NT2/D1 (cell line): ENCODE measurements at regions not wholly inside any gene's neighbourhood (a gene's known extent, or its start where the extent isn't known, plus 50 kb on each side); places are given as distances from the start of the nearest gene placed in this dataset.

Source experiments
- DNase-seq: peaks from one replicate; pipeline ENCODE4 v3.0.0-alpha.2; 2011; ENCODE audit warnings: low read depth, low spot score
- H3K27me3 ChIP-seq: 2 replicates; pipeline ENCODE4 v1.6.0; 2011; ENCODE audit warnings: mild to moderate bottlenecking; ENCODE audit not compliant: insufficient read length, insufficient read depth
- H3K36me3 ChIP-seq: 2 replicates; pipeline ENCODE4 v1.6.1; 2011; ENCODE audit warnings: mild to moderate bottlenecking, low read length, mixed read lengths; ENCODE audit not compliant: insufficient read depth, insufficient read length
- H3K4me1 ChIP-seq: 2 replicates; pipeline ENCODE4 v1.5.1; 2011; ENCODE audit not compliant: insufficient read depth, insufficient read length
- H3K4me3 ChIP-seq: 2 replicates; pipeline ENCODE4 v1.5.1; 2011; ENCODE audit warnings: low read depth; ENCODE audit not compliant: insufficient read length
- H3K9ac ChIP-seq: 2 replicates; pipeline ENCODE4 v1.6.0; 2011; ENCODE audit warnings: low read depth; ENCODE audit not compliant: insufficient read length
- H3K9me3 ChIP-seq: 2 replicates; pipeline ENCODE4 v1.5.1; 2011; ENCODE audit warnings: mild to moderate bottlenecking, low read length; ENCODE audit not compliant: insufficient read depth
- SUZ12 ChIP-seq: IDR thresholded peaks from 2 replicates; pipeline ENCODE4 v1.6.1; 2011; ENCODE audit not compliant: insufficient read length, insufficient read depth; ENCODE audit errors: extremely low read depth
- YY1 ChIP-seq: IDR thresholded peaks from 2 replicates; pipeline ENCODE4 v1.6.1; 2011; ENCODE audit not compliant: insufficient read length, insufficient read depth
- ZNF274 ChIP-seq: IDR thresholded peaks from 2 replicates; pipeline ENCODE4 v1.6.1; 2011; ENCODE audit warnings: mild to moderate bottlenecking, low read depth, low read length

GRCh38 chr5:173798127-173798810 lies 89.9 kb upstream of the CPEB4 start:
- TF ChIP-seq SUZ12 (no peak), YY1 (no peak), ZNF274 (no peak)
- Histone ChIP-seq H3K4me1 (peaks cover 3% of the 10 kb centered on the region), H3K9ac (no peak overlapping the region), H3K27me3 (peaks cover 2% of the 10 kb centered on the region), H3K36me3 (no peaks in the 10 kb centered on the region), H3K4me3 (no peak overlapping the region), H3K9me3 (no peaks in the 10 kb centered on the region)
- no peak for DNase-seq

- H3K36me3 ChIP-seq, result no peaks in the 10 kb centered on the region
- no peak overlapping the region for H3K4me3 ChIP-seq
- DNase-seq, result no peak
- H3K4me1 ChIP-seq, result peaks cover 3% of the 10 kb centered on the region
- peaks cover 5% of the 10 kb centered on the region; the same call in 1 of the 2 replicates for H3K9me3 ChIP-seq
- H3K9ac ChIP-seq, result no peak overlapping the region
- peaks cover 2% of the 10 kb centered on the region for H3K27me3 ChIP-seq
- TF ChIP-seq SUZ12, result no peak
Measured at GRCh38 chr5:173800340-173800739, 87.8 kb upstream of the CPEB4 start.

GRCh38 chr5:173801006-173801405 lies 87.1 kb upstream of the CPEB4 start:
- H3K9me3 ChIP-seq, result peaks cover 5% of the 10 kb centered on the region; the same call in 1 of the 2 replicates
- peaks cover 3% of the 10 kb centered on the region for H3K4me1 ChIP-seq
- peaks cover 2% of the 10 kb centered on the region for H3K27me3 ChIP-seq
- H3K4me3 ChIP-seq, result no peak overlapping the region
- H3K36me3 ChIP-seq, result no peaks in the 10 kb centered on the region
- TF ChIP-seq SUZ12 (no peak), ZNF274 (no peak), YY1 (no peak)
- H3K9ac ChIP-seq, result no peak overlapping the region
- no peak for DNase-seq

- Histone ChIP-seq H3K27me3 (peaks cover 2% of the 10 kb centered on the region), H3K4me1 (peaks cover 3% of the 10 kb centered on the region), H3K4me3 (no peak overlapping the region), H3K9ac (no peak overlapping the region), H3K36me3 (no peaks in the 10 kb centered on the region), H3K9me3 (peaks cover 5% of the 10 kb centered on the region; the same call in 1 of the 2 replicates)
- TF ChIP-seq SUZ12, result no peak
- no peak for TF ChIP-seq ZNF274
- no peak for DNase-seq
Measured at GRCh38 chr5:173802670-173803165, 85.4 kb upstream of the CPEB4 start.

GRCh38 chr5:173804579-173804978 lies 83.6 kb upstream of the CPEB4 start:
- TF ChIP-seq SUZ12 (no peak), ZNF274 (no peak), YY1 (no peak)
- H3K9ac ChIP-seq, result no peak overlapping the region

GRCh38 chr5:173806270-173807035 lies 81.7 kb upstream of the CPEB4 start:
- H3K36me3 ChIP-seq, result no peaks in the 10 kb centered on the region
- TF ChIP-seq SUZ12 (no peak), YY1 (no peak), ZNF274 (no peak)
- H3K27me3 ChIP-seq, result no peaks in the 10 kb centered on the region
- H3K9ac ChIP-seq, result no peak overlapping the region
- no peak for DNase-seq
- no peak overlapping the region for H3K4me3 ChIP-seq
- H3K4me1 ChIP-seq, result no peaks in the 10 kb centered on the region
- peaks cover 5% of the 10 kb centered on the region; the same call in 1 of the 2 replicates for H3K9me3 ChIP-seq

More at GRCh38 chr5:173804579-173804978, 83.6 kb upstream of the CPEB4 start:
- Histone ChIP-seq H3K27me3 (no peaks in the 10 kb centered on the region), H3K9me3 (peaks cover 5% of the 10 kb centered on the region; the same call in 1 of the 2 replicates), H3K4me1 (no peaks in the 10 kb centered on the region), H3K36me3 (no peaks in the 10 kb centered on the region), H3K4me3 (no peak overlapping the region)
- DNase-seq, result no peak

GRCh38 chr5:173807181-173807655 lies 80.9 kb upstream of the CPEB4 start:
- no peak overlapping the region for H3K9ac ChIP-seq
- H3K36me3 ChIP-seq, result no peaks in the 10 kb centered on the region
- H3K9me3 ChIP-seq, result peaks cover 5% of the 10 kb centered on the region; the same call in 1 of the 2 replicates
- no peaks in the 10 kb centered on the region for H3K27me3 ChIP-seq
- no peak overlapping the region for H3K4me3 ChIP-seq
- H3K4me1 ChIP-seq, result no peaks in the 10 kb centered on the region
- no peak for TF ChIP-seq ZNF274
- no peak for TF ChIP-seq SUZ12
- TF ChIP-seq YY1, result no peak
- DNase-seq, result no peak
